HCT116 (cell line): ENCODE measurements at regions not wholly inside any gene's neighbourhood (a gene's known extent, or its start where the extent isn't known, plus 50 kb on each side); places are given as distances from the start of the nearest gene placed in this dataset.

Experiments used
- ATAC-seq: fragments of 200-7000 bp; cut with Tn5 transposase; 2 replicates; pipeline ENCODE4 v1.9.1; 2020; ENCODE audit warnings: mild to moderate bottlenecking, moderate library complexity
- BruUV-seq: library from RNA; stranded (reverse); fragments of 400-500 nt; replicated peaks from 2 replicates; lab custom pipeline; 2021; lab: Mats Ljungman, UMichigan
- CTCF ChIA-PET: fragments of 300-600 bp; sonication (Branson Sonifier 250); formaldehyde crosslinking; loops from one replicate; lab custom pipeline; 2021; ENCODE audit warnings: antibody characterized with exemption; lab: Charles Lee
- POLR2A ChIA-PET: fragments of 300-600, 350-600 bp; sonication (Branson Sonifier 250); formaldehyde crosslinking; loops from one replicate; lab custom pipeline; 2021; ENCODE audit warnings: antibody characterized with exemption; lab: Charles Lee
- RAD21 ChIA-PET, 2 experiments: fragments of 300-600 bp; sonication (Branson Sonifier 250); formaldehyde crosslinking; loops; one replicate each; lab custom pipeline; 2023; ENCODE audit warnings: low total read pairs in 2 of 2; ENCODE audit not compliant: uncharacterized antibody in 2 of 2, unreplicated experiment in 2 of 2, low non-redundant PET in 1 of 2; lab: Charles Lee
- DNase-seq: peaks from one replicate; pipeline ENCODE4 v3.0.0-alpha.2; 2010; ENCODE audit warnings: low read depth, low spot score
- H2AFZ ChIP-seq: fragments of 200-600 bp; shearing (Covaris generic), sonication (generic); 2 replicates; pipeline ENCODE4 v1.6.1; 2017; ENCODE audit warnings: low read depth, mixed run types, mixed read lengths, antibody characterized with exemption, low read length; ENCODE audit not compliant: poor library complexity, severe bottlenecking
- H3K27ac ChIP-seq: 2 replicates; pipeline ENCODE4 v1.5.1; 2012; ENCODE audit warnings: low read depth, low read length
- H3K27me3 ChIP-seq: fragments of 200-600 bp; sonication (generic); 2 replicates; pipeline ENCODE4 v1.6.1; 2016; ENCODE audit warnings: mixed run types, low read length, mixed read lengths; ENCODE audit not compliant: insufficient read depth
- H3K36me3 ChIP-seq, 2 experiments: fragments of 200-500 bp in 1 of 2; fragments of 200-600 bp in 1 of 2; sonication (Bioruptor generic) in 1 of 2; sonication (generic) in 1 of 2; 2 replicates each; pipeline versions ENCODE4 v1.5.1 to v1.6.1; 2014 to 2016; ENCODE audit warnings: low read length in 2 of 2, inconsistent platforms in 1 of 2, mixed read lengths in 1 of 2, mixed run types in 1 of 2; ENCODE audit not compliant: insufficient read depth in 2 of 2, control insufficient read depth in 1 of 2
- H3K4me1 ChIP-seq, 2 experiments: fragments of 200-600 bp in 1 of 2; sonication (generic) in 1 of 2; 2 replicates each; pipeline versions ENCODE4 v1.5.1 to v1.6.1; 2012 to 2017; ENCODE audit warnings: low read length in 2 of 2, inconsistent platforms in 1 of 2, mild to moderate bottlenecking in 1 of 2, mixed read lengths in 1 of 2, mixed run types in 1 of 2, moderate library complexity in 1 of 2; ENCODE audit not compliant: insufficient read depth in 2 of 2, control insufficient read depth in 1 of 2
- H3K4me2 ChIP-seq: fragments of 200-600 bp; sonication (generic); 2 replicates; pipeline ENCODE4 v1.6.1; 2017; ENCODE audit warnings: mixed run types, low read length, mixed read lengths
- H3K4me3 ChIP-seq, 2 experiments: fragments of 200-600 bp in 1 of 2; sonication (generic) in 1 of 2; replicated peaks in 1 of 2; 2 replicates each; pipeline ENCODE4 v1.5.1; 2011 to 2016; ENCODE audit warnings: low read length in 2 of 2, control low read depth in 1 of 2, low read depth in 1 of 2, mild to moderate bottlenecking in 1 of 2, mixed read lengths in 1 of 2, mixed run types in 1 of 2
- H3K79me2 ChIP-seq: fragments of 200-600 bp; sonication (generic); 2 replicates; pipeline ENCODE4 v1.6.1; 2017; ENCODE audit warnings: mild to moderate bottlenecking, mixed run types, low read length, moderate library complexity, mixed read lengths; ENCODE audit not compliant: insufficient read depth
- H3K9ac ChIP-seq: fragments of 200-600 bp; sonication (generic); 2 replicates; pipeline ENCODE4 v1.6.1; 2016; ENCODE audit warnings: low read length, mixed read lengths
- H3K9me2 ChIP-seq: fragments of 200-600 bp; sonication (generic), shearing (Covaris generic); 2 replicates; pipeline ENCODE4 v1.6.1; 2017; ENCODE audit warnings: mixed run types, mild to moderate bottlenecking, moderate library complexity; ENCODE audit not compliant: insufficient read depth
- H3K9me3 ChIP-seq, 2 experiments: fragments of 200-500 bp in 1 of 2; fragments of 200-600 bp in 1 of 2; sonication (Bioruptor generic) in 1 of 2; sonication (generic) in 1 of 2; 2 replicates each; pipeline ENCODE4 v1.6.1; 2014 to 2017; ENCODE audit warnings: low read length in 2 of 2, mixed read lengths in 2 of 2, inconsistent platforms in 1 of 2, low read depth in 1 of 2, mild to moderate bottlenecking in 1 of 2, mixed run types in 1 of 2, moderate library complexity in 1 of 2; ENCODE audit not compliant: control insufficient read depth in 1 of 2, insufficient read depth in 1 of 2
- H4K20me1 ChIP-seq: fragments of 200-600 bp; sonication (generic), shearing (Covaris generic); 2 replicates; pipeline ENCODE4 v1.6.1; 2017; ENCODE audit warnings: mixed run types, mild to moderate bottlenecking, moderate library complexity; ENCODE audit not compliant: insufficient read depth
- CBX3 ChIP-seq: IDR thresholded peaks from 2 replicates; pipeline ENCODE4 v1.6.1; 2012; ENCODE audit warnings: low read depth
- EZH2 ChIP-seq: fragments of 200-600 bp; sonication (generic); IDR thresholded peaks from 2 replicates; pipeline ENCODE4 v1.6.1; 2017; ENCODE audit warnings: antibody characterized with exemption, mixed run types
- MAX ChIP-seq: IDR thresholded peaks from 2 replicates; pipeline ENCODE4 v1.6.1; 2012
- POLR2AphosphoS5 ChIP-seq: IDR thresholded peaks from 2 replicates; pipeline ENCODE4 v1.6.1; 2011; ENCODE audit warnings: mild to moderate bottlenecking, low read depth, low read length, moderate library complexity
- RAD21 ChIP-seq: IDR thresholded peaks from 2 replicates; pipeline ENCODE4 v1.6.1; 2012; ENCODE audit warnings: low read depth, mild to moderate bottlenecking
- REST ChIP-seq: IDR thresholded peaks from 2 replicates; pipeline ENCODE4 v1.6.1; 2012; ENCODE audit warnings: low read depth
- SIN3A ChIP-seq: IDR thresholded peaks from 2 replicates; pipeline ENCODE4 v1.6.1; 2012; ENCODE audit warnings: low read depth
- SP1 ChIP-seq: IDR thresholded peaks from 2 replicates; pipeline ENCODE4 v1.6.1; 2012; ENCODE audit warnings: low read depth
- YY1 ChIP-seq: IDR thresholded peaks from 2 replicates; pipeline ENCODE4 v1.6.1; 2011; ENCODE audit warnings: low read length, low read depth, moderate library complexity, mild to moderate bottlenecking; ENCODE audit not compliant: insufficient replicate concordance; ENCODE audit errors: extremely low read depth
- ZBTB33 ChIP-seq: IDR thresholded peaks from 2 replicates; pipeline ENCODE4 v1.6.1; 2011; ENCODE audit warnings: mild to moderate bottlenecking, low read length, moderate library complexity; ENCODE audit not compliant: insufficient replicate concordance; ENCODE audit errors: extremely low read depth
- ZFX ChIP-seq: fragments of 450-650 bp; IDR thresholded peaks from 2 replicates; pipeline ENCODE4 v1.6.1; 2017
- intact Hi-C: fragments of 100-400 bp; cut with micrococcal nuclease; formaldehyde crosslinking; loops from 2 replicates; pipeline ENCODE4 v1.10.0; 2022

- H3K9me3 ChIP-seq: no peaks in the 10 kb centered on the region
- H3K4me2 ChIP-seq: no peak overlapping the region
- no peaks in the 10 kb centered on the region for H3K27me3 ChIP-seq
- RAD21 ChIA-PET: no interaction called here
- DNase-seq (no peak), ATAC-seq (no peak)
- H3K27ac ChIP-seq: no peak overlapping the region
- no peaks in the 10 kb centered on the region for H3K4me1 ChIP-seq
- no peaks in the 10 kb centered on the region for H3K79me2 ChIP-seq
- no peak overlapping the region for H2AFZ ChIP-seq
- no peak overlapping the region for H3K4me3 ChIP-seq
- no peak overlapping the region for H3K9ac ChIP-seq
- H3K36me3 ChIP-seq: no peaks in the 10 kb centered on the region
- BruUV-seq: no TSS peak
- H3K9me2 ChIP-seq: no peaks in the 10 kb centered on the region
- no peaks in the 10 kb centered on the region for H4K20me1 ChIP-seq
- CTCF ChIA-PET: no interaction called here
- no peak for TF ChIP-seq SP1
- TF ChIP-seq CBX3: no peak
- TF ChIP-seq RAD21: no peak
- no peak for TF ChIP-seq MAX
- TF ChIP-seq ZFX: no peak
- TF ChIP-seq, all 23 proteins: peak for 0
- intact Hi-C loops: no loop called here
- POLR2A ChIA-PET: no interaction called here
These were observed 118.4 kb upstream of the ANK3 start for GRCh38 chr10:60508037-60508436.

- ATAC-seq (no peak), DNase-seq (no peak)
- no TSS peak for BruUV-seq
- H4K20me1 ChIP-seq: no peaks in the 10 kb centered on the region
- POLR2A ChIA-PET: no interaction called here
- H3K4me3 ChIP-seq: no peak overlapping the region
- TF ChIP-seq YY1 (no peak), EZH2 (no peak), ZBTB33 (no peak), RAD21 (no peak), POLR2AphosphoS5 (no peak), REST (no peak), MAX (no peak), SIN3A (no peak), ZFX (no peak), SP1 (no peak)
- TF ChIP-seq, all 23 proteins: peak for 0
- Histone ChIP-seq H2AFZ (no peak overlapping the region), H3K27ac (no peak overlapping the region), H3K9ac (no peak overlapping the region), H3K79me2 (no peaks in the 10 kb centered on the region), H3K4me1 (0 out of 4 replicates have a peak, but pooled peaks cover 0 to 2% of the 10 kb centered on the region in 2 experiments), H3K36me3 (no peaks in the 10 kb centered on the region), H3K9me2 (no peaks in the 10 kb centered on the region), H3K9me3 (no peaks in the 10 kb centered on the region), H3K4me2 (no peak overlapping the region), H3K27me3 (no peaks in the 10 kb centered on the region)
- RAD21 ChIA-PET: no interaction called here
- CTCF ChIA-PET: no interaction called here
- intact Hi-C loops: no loop called here
These were observed 112.9 kb upstream of the ANK3 start for GRCh38 chr10:60502621-60503020.
